NOMO-1 treated with DMSO at 0.1 percent for 48 hours (cell line): ENCODE measurements at regions not wholly inside any gene's neighbourhood (a gene's known extent, or its start where the extent isn't known, plus 50 kb on each side); places are given as distances from the start of the nearest gene placed in this dataset.

Experiments
- DNase-seq: peaks from one replicate; lab custom pipeline; 2025; ENCODE audit not compliant: unreplicated experiment; lab: John Stamatoyannopoulos, UW

GRCh38 chr4:175946472-175947116, 119.0 kb upstream of the WDR17 start:
- peak; percentile 26 for DNase-seq

GRCh38 chr4:175947117-175947722, 118.4 kb upstream of the WDR17 start:
- peak; percentile 26 for DNase-seq

GRCh38 chr4:175951794-175952193, 113.8 kb upstream of the WDR17 start:
- no peak for DNase-seq

GRCh38 chr4:175953116-175953515, 112.5 kb upstream of the WDR17 start:
- no peak for DNase-seq

GRCh38 chr4:175953960-175954521, 111.6 kb upstream of the WDR17 start:
- peak; percentile 1 for DNase-seq

- no peak for DNase-seq
Measured at GRCh38 chr4:175954685-175955084, 111.0 kb upstream of the WDR17 start.

GRCh38 chr4:175961604-175962003, 104.0 kb upstream of the WDR17 start:
- DNase-seq = no peak

GRCh38 chr4:175970072-175970471, 95.6 kb upstream of the WDR17 start:
- no peak for DNase-seq

GRCh38 chr4:175970724-175971123, 94.9 kb upstream of the WDR17 start:
- DNase-seq = no peak

GRCh38 chr4:175971388-175972179, 94.1 kb upstream of the WDR17 start:
- no peak for DNase-seq

- DNase-seq = no peak
Measured at GRCh38 chr4:175973027-175973923, 92.4 kb upstream of the WDR17 start.

- no peak for DNase-seq
Measured at GRCh38 chr4:175983636-175984035, 82.0 kb upstream of the WDR17 start.

- DNase-seq = no peak
Measured at GRCh38 chr4:175986668-175987067, 79.0 kb upstream of the WDR17 start.

GRCh38 chr4:175988511-175988910, 77.1 kb upstream of the WDR17 start:
- DNase-seq = no peak

- DNase-seq = no peak
Measured at GRCh38 chr4:175996206-175996605, 69.4 kb upstream of the WDR17 start.

- no peak for DNase-seq
Measured at GRCh38 chr4:175997291-175997690, 68.3 kb upstream of the WDR17 start.

GRCh38 chr4:175998782-175999181, 66.9 kb upstream of the WDR17 start:
- no peak for DNase-seq

- DNase-seq = no peak
Measured at GRCh38 chr4:175999944-176000343, 65.7 kb upstream of the WDR17 start.

- DNase-seq = no peak
Measured at GRCh38 chr4:176001151-176002006, 64.3 kb upstream of the WDR17 start.
